ENCODE measurements at regions not wholly inside any gene's neighbourhood (a gene's known extent, or its start where the extent isn't known, plus 50 kb on each side); places are given as distances from the start of the nearest gene placed in this dataset.

DNA sequence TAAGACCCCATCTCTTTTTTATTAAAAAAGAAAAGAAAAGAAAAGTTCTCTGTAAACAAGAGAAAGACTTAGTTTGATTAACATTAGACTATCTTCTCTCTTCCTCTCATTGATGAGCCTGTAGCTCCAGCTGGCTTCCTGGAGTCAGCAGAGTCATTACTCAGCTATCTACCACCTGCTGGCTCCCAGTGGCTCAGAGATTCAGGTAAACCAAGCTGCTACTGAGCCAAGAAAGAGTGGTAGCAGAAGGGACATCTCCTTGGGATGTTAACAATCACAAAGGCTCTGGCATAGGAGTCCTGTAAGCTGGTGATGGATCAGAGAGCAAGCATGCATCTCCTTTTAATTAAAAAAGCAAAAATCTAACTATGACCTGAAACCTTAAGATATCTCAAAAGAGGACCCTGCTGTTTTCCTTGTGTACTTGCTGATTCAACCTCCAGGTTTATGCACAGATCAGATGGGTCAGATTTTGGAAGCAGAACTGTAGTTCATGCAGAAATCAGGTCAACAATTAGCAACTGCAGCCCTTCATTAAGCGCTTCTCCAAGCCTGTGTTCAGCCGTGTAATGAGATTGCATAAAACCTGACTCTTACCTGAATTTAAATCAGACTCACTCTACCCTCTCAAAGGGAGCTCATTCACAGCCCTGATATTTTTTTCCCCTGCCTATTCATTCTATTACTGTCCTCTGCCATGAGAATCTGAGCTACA, 225.8 kb downstream of the RNF152 start:
- H2AK5ac ChIP-seq (ENCODE audit: low read length), result no peak overlapping the region
- H3K4me1 ChIP-seq (ENCODE audit: control insufficient read depth, low read depth, low read length), result peaks cover 3% of the 10 kb centered on the region
- no peaks in the 10 kb centered on the region for H3K79me2 ChIP-seq (ENCODE audit: control insufficient read depth, insufficient read depth, low read length)
- H3K23ac ChIP-seq (ENCODE audit: low read length), result no peak overlapping the region
- no peak overlapping the region for H2BK120ac ChIP-seq (ENCODE audit: low read depth, low read length)
- no peak overlapping the region for H3K4ac ChIP-seq (ENCODE audit: low read depth, low read length)
- no peaks in the 10 kb centered on the region for H3K27me3 ChIP-seq (ENCODE audit: insufficient read depth, low read length, poor library complexity)
- H3K79me1 ChIP-seq (ENCODE audit: low read length), result no peaks in the 10 kb centered on the region
- H2BK5ac ChIP-seq (ENCODE audit: low read length), result no peak overlapping the region
- H3K4me3 ChIP-seq (ENCODE audit: low read length), result no peak overlapping the region
- H3K9ac ChIP-seq (ENCODE audit: low read length), result no peak overlapping the region
- H2BK15ac ChIP-seq (replicated peaks; ENCODE audit: low read depth), result no peak overlapping the region
- peak; percentile 75 for DNase-seq
- WGBS (ENCODE audit: extremely low coverage, insufficient coverage, low lambda C conversion rate), result no CpG with 5 or more reads among the region's 2 CpGs
- H3K56ac ChIP-seq (ENCODE audit: low read length), result no peak overlapping the region
- H4K5ac ChIP-seq (ENCODE audit: low read length), result no peak overlapping the region
- no peak overlapping the region for H3K4me2 ChIP-seq (ENCODE audit: low read length)
- H3K18ac ChIP-seq (ENCODE audit: low read length), result peak overlapping the region; percentile 8
- H4K8ac ChIP-seq (ENCODE audit: low read depth, low read length), result no peak overlapping the region
- H3K27ac ChIP-seq (ENCODE audit: low read depth, low read length), result no peak overlapping the region
- H3K36me3 ChIP-seq (ENCODE audit: control insufficient read depth, insufficient read depth, low read length), result no peaks in the 10 kb centered on the region

DNA sequence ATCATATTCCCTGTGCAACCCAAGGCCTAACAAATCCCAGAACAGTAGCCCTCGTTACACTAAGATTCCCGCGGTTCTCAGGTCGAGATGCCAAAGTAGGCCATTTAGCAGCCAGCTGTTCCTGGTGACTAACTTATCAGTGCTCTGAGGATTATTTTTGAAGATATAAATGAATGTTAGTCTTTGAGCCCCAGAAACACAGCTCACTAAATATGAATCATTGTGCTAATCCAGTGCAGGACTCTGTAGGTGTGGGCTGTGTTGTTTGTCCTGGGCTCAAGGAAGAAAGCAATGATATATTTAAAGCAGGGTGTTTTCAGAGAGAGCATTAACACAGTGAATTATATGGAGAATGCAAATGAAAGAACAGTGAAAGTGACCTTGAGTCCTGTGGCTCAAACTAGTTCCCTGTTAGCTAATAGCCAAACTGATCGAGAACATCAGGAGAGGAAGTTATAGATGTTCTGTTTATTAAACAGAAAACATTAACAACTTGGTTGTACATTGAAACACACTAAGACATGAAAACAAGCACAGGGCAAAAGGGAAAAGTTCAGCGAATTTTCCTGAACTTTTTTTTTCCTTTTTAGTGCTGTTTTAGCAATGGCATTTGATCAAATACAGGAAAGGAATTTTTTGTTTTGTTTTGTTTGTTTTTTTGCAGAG, 228.3 kb downstream of the RNF152 start:
- Histone ChIP-seq H2BK15ac (replicated peaks; ENCODE audit: low read depth) (peak overlapping the region; percentile 25), H3K4ac (ENCODE audit: low read depth, low read length) (no peak overlapping the region), H3K4me2 (ENCODE audit: low read length) (no peak overlapping the region), H3K23ac (ENCODE audit: low read length) (no peak overlapping the region), H3K79me2 (ENCODE audit: control insufficient read depth, insufficient read depth, low read length) (no peaks in the 10 kb centered on the region), H3K36me3 (ENCODE audit: control insufficient read depth, insufficient read depth, low read length) (no peaks in the 10 kb centered on the region), H3K27me3 (ENCODE audit: insufficient read depth, low read length, poor library complexity) (no peaks in the 10 kb centered on the region), H3K79me1 (ENCODE audit: low read length) (no peaks in the 10 kb centered on the region), H3K4me1 (ENCODE audit: control insufficient read depth, low read depth, low read length) (peaks cover 3% of the 10 kb centered on the region), H3K18ac (ENCODE audit: low read length) (no peak overlapping the region), H3K4me3 (ENCODE audit: low read length) (no peak overlapping the region), H2AK5ac (ENCODE audit: low read length) (no peak overlapping the region), H3K27ac (ENCODE audit: low read depth, low read length) (no peak overlapping the region), H2BK120ac (ENCODE audit: low read depth, low read length) (no peak overlapping the region), H4K5ac (ENCODE audit: low read length) (no peak overlapping the region), H3K56ac (ENCODE audit: low read length) (no peak overlapping the region), H4K8ac (ENCODE audit: low read depth, low read length) (no peak overlapping the region), H3K9ac (ENCODE audit: low read length) (no peak overlapping the region), H2BK5ac (ENCODE audit: low read length) (no peak overlapping the region)
- no peak for DNase-seq
- no CpG with 5 or more reads among the region's 6 CpGs for WGBS (ENCODE audit: extremely low coverage, insufficient coverage, low lambda C conversion rate)

DNA sequence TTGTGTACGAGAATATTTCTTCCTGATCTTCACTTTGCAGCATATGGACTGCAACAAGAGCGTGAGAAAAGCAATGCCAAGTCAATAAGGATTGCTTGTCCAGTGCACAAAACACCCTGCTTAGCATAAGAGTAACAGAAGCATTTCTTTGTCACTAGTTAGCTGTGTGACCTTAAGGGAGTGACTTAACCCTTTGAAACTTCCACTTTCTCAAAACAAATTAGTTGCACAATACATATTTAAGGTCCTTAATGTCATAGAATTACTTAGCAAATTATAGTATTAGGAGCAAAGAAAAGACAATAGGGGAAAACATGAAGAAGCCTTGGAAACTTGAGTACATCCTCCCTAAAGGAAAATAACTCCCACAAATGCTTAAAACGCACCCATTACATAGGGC, 230.1 kb downstream of the RNF152 start:
- Histone ChIP-seq H4K5ac (ENCODE audit: low read length) (no peak overlapping the region), H4K8ac (ENCODE audit: low read depth, low read length) (no peak overlapping the region), H3K27me3 (ENCODE audit: insufficient read depth, low read length, poor library complexity) (no peaks in the 10 kb centered on the region), H3K79me2 (ENCODE audit: control insufficient read depth, insufficient read depth, low read length) (no peaks in the 10 kb centered on the region), H3K4me1 (ENCODE audit: control insufficient read depth, low read depth, low read length) (peaks cover 3% of the 10 kb centered on the region), H3K18ac (ENCODE audit: low read length) (no peak overlapping the region), H3K4me3 (ENCODE audit: low read length) (no peak overlapping the region), H3K56ac (ENCODE audit: low read length) (no peak overlapping the region), H2AK5ac (ENCODE audit: low read length) (no peak overlapping the region), H3K36me3 (ENCODE audit: control insufficient read depth, insufficient read depth, low read length) (no peaks in the 10 kb centered on the region), H3K27ac (ENCODE audit: low read depth, low read length) (no peak overlapping the region), H3K23ac (ENCODE audit: low read length) (no peak overlapping the region), H2BK15ac (replicated peaks; ENCODE audit: low read depth) (no peak overlapping the region), H3K9ac (ENCODE audit: low read length) (no peak overlapping the region), H2BK5ac (ENCODE audit: low read length) (no peak overlapping the region), H2BK120ac (ENCODE audit: low read depth, low read length) (no peak overlapping the region), H3K4me2 (ENCODE audit: low read length) (no peak overlapping the region), H3K4ac (ENCODE audit: low read depth, low read length) (no peak overlapping the region), H3K79me1 (ENCODE audit: low read length) (no peaks in the 10 kb centered on the region)
- no CpG with 5 or more reads among the region's 3 CpGs for WGBS (ENCODE audit: extremely low coverage, insufficient coverage, low lambda C conversion rate)
- DNase-seq, result no peak

DNA sequence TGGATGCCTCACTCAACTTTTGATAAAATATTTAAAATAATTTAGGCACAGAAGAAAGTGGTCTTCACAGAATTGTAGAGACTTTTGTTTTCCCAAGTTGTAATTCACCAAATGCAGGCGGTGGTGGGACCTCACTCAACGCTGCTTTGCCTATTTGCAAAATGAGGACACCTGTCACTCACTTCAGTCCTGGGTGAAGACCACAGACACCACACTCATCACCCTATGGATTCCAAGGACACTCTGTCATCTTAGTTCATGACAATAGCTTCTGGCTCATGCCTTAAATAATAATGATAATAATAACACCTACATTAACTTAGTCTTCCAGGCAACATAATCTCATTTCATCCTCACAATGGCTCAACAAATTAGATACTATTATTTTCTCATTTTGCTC, 234.4 kb downstream of the RNF152 start:
- Histone ChIP-seq H3K18ac (ENCODE audit: low read length) (no peak overlapping the region), H4K5ac (ENCODE audit: low read length) (no peak overlapping the region), H3K27ac (ENCODE audit: low read depth, low read length) (no peak overlapping the region), H3K79me2 (ENCODE audit: control insufficient read depth, insufficient read depth, low read length) (no peaks in the 10 kb centered on the region), H4K8ac (ENCODE audit: low read depth, low read length) (no peak overlapping the region), H3K36me3 (ENCODE audit: control insufficient read depth, insufficient read depth, low read length) (no peaks in the 10 kb centered on the region), H2BK120ac (ENCODE audit: low read depth, low read length) (no peak overlapping the region), H3K9ac (ENCODE audit: low read length) (no peak overlapping the region), H3K4ac (ENCODE audit: low read depth, low read length) (no peak overlapping the region), H3K4me3 (ENCODE audit: low read length) (no peak overlapping the region), H2BK5ac (ENCODE audit: low read length) (no peak overlapping the region), H3K27me3 (ENCODE audit: insufficient read depth, low read length, poor library complexity) (no peaks in the 10 kb centered on the region), H3K56ac (ENCODE audit: low read length) (no peak overlapping the region), H2BK15ac (replicated peaks; ENCODE audit: low read depth) (no peak overlapping the region), H3K23ac (ENCODE audit: low read length) (no peak overlapping the region), H3K4me2 (ENCODE audit: low read length) (no peak overlapping the region), H2AK5ac (ENCODE audit: low read length) (no peak overlapping the region), H3K4me1 (ENCODE audit: control insufficient read depth, low read depth, low read length) (peaks cover 3% of the 10 kb centered on the region), H3K79me1 (ENCODE audit: low read length) (no peaks in the 10 kb centered on the region)
- no peak for DNase-seq
- whole genome bisulfite sequencing (ENCODE audit: extremely low coverage, insufficient coverage, low lambda C conversion rate), result no CpG with 5 or more reads among the region's 2 CpGs

DNA sequence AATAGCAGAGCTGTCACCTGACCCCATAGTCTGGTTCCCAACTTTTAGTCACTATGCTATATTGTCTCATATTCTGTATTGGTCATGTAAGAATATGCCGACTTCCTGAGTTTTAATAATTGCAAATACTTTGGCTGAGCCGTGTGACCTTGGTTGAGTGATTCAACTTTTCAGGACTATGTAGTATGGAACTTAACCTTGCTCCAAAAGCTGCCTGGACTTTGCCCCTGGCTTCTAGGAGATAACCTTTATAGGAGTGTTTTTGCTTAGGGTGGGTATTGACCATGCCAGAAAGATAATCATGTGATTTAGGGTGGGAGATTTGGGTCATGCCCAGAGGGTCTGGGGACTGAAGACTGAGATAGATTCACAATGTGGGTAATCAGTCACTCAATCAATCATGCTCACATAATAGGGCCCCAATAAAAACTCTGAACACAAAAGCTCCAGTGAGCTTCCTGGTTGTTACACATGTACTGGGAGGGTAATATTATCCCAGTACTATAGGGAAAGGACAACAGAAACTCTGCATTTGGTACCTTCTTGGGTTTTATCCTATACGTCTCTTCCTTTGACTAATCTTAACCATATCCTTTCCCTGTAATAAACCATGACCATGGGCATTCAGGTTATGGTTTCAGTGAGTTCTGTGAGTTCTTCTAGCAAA, 235.6 kb downstream of the RNF152 start:
- Histone ChIP-seq H3K4me1 (ENCODE audit: control insufficient read depth, low read depth, low read length) (peaks cover 5% of the 10 kb centered on the region), H2BK120ac (ENCODE audit: low read depth, low read length) (no peak overlapping the region), H3K27me3 (ENCODE audit: insufficient read depth, low read length, poor library complexity) (no peaks in the 10 kb centered on the region), H3K4me2 (ENCODE audit: low read length) (no peak overlapping the region), H3K4me3 (ENCODE audit: low read length) (no peak overlapping the region), H2BK5ac (ENCODE audit: low read length) (no peak overlapping the region), H3K36me3 (ENCODE audit: control insufficient read depth, insufficient read depth, low read length) (no peaks in the 10 kb centered on the region), H3K56ac (ENCODE audit: low read length) (no peak overlapping the region), H2BK15ac (replicated peaks; ENCODE audit: low read depth) (no peak overlapping the region), H3K9ac (ENCODE audit: low read length) (no peak overlapping the region), H3K79me2 (ENCODE audit: control insufficient read depth, insufficient read depth, low read length) (no peaks in the 10 kb centered on the region), H3K23ac (ENCODE audit: low read length) (no peak overlapping the region), H3K27ac (ENCODE audit: low read depth, low read length) (no peak overlapping the region), H2AK5ac (ENCODE audit: low read length) (no peak overlapping the region), H3K4ac (ENCODE audit: low read depth, low read length) (no peak overlapping the region), H3K79me1 (ENCODE audit: low read length) (no peaks in the 10 kb centered on the region), H3K18ac (ENCODE audit: low read length) (no peak overlapping the region), H4K5ac (ENCODE audit: low read length) (no peak overlapping the region), H4K8ac (ENCODE audit: low read depth, low read length) (no peak overlapping the region)
- no CpG with 5 or more reads among the region's 3 CpGs for WGBS (ENCODE audit: extremely low coverage, insufficient coverage, low lambda C conversion rate)
- no peak for DNase-seq

Data from mesendoderm (in vitro differentiated cells).